ENCODE measurements at regions not wholly inside any gene's neighbourhood (a gene's known extent, or its start where the extent isn't known, plus 50 kb on each side); places are given as distances from the start of the nearest gene placed in this dataset.
"Not testable (repeated sequence)": the region's sequence is repeated elsewhere in the genome, so short reads cannot be mapped to it uniquely, and the experiment has no call there.

DNA sequence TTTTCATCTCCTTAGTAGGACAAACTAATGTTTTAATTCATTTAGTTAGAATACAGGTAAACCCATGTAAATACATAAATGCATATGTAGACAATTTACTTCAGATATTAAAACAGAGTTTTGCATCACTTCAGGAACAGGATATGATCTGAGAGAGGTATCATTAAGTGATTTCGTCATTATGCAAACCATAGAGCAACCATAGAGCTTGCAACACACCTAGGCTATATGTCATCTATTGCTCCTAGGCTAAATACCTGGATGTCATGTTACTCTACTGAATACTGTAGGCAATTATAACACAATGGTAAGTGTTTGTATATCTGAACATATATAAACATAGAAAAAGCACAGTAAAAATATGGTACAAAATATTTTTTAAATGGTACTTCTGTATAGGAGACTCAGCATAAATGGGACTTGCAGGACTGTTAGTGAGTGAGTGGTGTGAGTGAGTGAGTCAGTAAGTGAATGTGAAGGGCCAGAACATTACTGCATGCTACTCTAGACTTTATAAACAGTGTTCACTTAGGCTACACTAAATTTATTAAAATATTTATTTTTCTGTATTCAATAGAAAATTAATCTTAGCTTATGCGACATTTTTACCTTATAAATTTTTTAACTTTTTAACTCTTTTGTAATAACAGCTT, 1377.5 kb upstream of the CDH9 start:
- no peak for DNase-seq

DNA sequence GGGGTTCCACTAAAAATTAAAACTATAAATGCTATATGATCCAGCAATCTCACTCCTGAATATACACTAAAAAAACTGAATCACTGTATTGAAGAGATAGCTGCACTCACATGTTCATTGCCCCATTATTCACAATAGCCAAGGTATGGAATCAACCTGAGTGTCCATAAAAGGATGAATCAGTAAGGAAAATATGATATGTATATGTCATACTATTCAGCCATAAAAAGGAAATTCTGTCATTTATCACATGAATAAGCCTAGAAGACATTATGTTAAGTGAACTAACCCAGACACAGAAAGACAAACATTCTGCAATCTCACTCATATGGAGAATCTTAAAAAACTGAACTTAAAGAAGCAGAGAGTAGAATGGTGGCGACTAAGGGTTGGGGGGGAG, 1376.2 kb upstream of the CDH9 start:
- DNase-seq, result no peak

DNA sequence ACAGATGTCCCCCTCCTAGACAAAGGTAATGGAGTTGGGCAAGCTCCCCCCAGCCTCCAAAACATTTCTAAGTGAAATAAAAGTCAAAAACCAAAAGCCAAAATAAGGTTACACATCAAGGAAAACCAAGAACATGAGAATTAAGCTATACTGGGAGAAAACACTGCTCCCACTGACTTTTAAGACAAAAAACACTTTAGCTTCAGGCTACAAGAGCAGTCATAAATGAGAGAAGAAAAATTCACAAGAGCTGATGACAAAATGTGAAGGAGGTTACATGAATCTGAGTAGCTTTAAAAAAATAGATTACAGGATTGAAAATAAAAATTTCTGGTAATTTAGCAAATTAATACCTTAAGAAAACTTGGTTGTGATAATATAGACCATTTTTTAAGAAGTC, 1370.3 kb upstream of the CDH9 start:
- no peak for DNase-seq

DNA sequence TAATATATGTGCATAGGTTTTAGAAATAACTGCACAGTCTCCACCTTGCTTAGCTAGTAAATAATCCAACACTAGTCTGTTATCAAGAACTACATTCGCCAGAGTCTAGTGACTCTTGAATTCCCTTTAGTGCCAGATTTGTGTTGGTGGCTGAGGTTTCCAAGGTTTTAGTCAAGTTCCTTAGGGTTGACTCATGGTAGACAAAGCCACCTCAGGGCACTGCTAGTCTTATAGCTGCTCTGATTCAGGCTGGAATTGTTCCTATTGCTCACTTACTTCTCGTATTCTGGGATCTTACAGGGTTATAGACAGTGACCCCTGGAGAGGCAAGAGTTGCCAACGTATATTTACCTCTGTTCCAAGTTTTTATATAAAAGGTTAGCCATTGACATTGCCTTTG, 1369.8 kb upstream of the CDH9 start:
- no peak for DNase-seq

DNA sequence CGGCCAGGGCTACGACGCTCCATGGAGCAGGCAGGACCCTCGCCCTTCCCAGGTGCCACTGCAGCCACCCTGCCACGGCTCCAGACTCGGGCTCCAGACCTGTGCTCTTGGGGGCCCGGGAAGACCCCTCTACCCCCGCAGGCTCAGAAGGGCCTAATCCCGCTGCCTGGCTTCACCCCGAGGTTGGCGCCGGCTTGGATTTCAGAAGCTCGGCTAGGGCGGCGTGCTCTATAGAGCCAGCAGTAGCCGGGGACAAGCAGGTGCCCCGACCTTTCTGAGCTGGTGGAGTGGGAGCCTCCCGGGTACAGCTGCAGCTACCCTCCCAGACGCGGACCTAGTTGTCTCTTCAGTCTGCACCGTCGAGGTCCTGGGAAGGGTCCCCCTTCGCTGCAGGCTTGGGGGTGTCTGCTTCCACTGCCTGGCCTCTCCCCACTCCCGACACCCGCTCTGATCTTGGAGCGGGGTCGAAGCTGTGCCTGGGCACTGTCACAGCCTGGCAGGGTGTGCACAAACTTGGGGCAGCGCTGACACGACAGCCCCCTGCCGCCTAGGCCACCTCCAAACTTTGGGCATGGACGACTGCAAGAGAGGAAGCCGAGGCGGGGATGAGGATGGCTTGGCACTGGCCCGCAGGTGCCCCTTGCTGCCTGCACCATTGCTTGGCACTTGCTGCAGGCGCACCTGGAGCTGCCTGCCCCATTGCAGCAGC, 1366.1 kb upstream of the CDH9 start:
- no peak for DNase-seq

DNA sequence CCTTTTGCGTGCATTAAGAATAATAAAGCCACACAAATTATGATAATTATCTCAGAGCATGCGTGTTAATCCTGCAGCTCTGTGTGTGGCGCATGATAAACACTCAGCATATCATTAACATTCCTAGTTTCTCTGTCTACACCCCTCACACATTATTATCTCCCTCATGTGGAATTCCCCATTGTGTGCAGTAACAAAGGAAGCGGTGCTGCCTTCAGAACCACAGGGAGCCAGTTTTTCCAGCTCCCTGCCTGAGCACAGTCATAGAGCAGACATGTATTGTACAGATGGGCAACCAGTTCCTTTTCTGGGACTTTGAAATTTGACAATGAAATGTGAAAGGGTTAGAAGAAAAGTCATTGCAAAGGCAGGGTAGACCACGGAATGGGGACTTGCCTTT, 1365.5 kb upstream of the CDH9 start:
- no peak for DNase-seq

DNA sequence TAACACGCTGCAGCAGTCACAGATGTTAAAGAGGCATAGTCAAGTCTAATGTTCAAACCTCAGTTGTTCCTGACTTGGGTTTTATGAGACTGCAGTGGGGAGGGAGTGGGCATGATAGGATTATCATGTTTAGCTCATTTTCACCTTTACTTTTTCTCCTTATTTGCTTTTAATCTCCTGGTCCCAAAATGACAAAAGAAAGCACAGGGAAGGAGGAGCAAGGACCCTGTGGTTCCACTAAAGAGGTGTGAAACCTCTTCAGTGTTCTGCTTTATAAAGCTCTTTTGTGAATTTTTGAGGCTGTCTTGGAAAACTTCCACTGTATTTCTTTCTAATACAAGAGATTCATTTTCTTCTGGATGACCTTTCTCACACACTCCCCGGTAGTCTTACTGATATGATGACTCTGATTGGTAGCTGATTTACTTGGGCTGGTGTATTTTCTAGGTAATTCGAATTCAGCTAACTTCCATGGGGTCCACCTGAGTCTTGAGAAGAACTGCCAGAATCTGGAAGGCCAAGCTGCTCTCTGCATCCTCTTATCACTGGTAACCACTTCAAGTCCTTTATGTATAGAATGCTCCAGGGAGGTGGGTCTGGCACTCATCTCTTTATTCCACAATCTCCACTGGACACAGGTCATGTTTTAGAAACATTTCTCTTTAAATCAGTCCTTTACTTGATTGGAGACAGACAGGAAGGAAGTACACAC, 1364.4 kb upstream of the CDH9 start:
- no peak for DNase-seq

DNA sequence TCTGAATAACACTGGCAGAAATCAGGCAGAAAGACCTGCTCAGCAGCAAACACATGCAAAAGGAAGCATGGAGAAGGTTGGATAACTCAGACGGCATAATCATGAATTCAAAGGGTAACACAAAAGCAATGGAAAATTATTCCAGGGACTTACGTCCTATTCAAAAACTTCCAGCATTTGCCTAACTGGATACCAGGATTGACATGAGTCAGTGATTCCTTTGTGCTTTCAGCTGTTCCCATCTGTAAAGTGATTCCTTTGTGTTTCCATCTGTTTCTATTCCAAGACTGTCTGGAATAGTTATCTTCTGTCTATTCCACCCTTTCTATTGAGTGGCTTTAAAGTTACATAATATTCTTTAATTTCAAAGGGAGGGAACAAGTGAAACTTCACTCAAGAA, 1361.7 kb upstream of the CDH9 start:
- DNase-seq, result no peak

DNA sequence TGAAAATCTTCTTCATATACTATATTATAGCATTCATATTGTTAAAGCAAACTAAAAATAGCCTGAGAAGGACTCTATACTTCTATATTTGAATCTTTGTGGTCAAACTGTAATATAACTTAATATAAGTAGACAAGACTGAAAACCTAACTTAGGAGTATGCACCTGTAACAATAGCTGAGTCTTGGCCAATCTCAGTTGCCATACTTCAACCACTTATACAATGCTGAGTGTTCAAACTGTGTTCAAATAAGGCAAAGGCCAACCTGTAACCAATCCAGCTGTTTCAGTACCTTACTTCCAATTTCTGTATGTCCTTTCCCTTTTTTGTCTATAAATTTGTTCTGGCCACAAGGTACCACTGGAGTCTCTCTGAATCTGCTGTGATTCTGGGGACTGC, 1360.8 kb upstream of the CDH9 start:
- DNase-seq, result no peak

DNA sequence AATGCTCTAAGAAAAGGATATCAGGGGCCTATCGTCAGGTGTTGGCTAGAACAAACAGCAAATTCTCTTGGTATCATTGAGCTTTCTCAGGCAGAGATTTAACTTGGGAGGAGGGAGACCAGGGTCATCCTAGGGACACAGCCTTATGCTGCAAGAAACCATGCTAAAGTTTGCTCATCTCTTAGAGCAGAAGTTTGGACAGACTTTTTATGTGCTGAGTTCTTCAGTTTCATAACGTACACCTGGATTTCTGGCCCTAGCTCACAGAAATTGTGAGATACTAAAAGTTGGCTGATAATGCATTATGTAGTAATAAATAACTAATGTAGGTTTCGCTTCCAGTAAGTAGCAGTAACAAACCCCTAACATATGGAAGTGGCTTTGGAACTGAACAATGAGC, 1359.8 kb upstream of the CDH9 start:
- no peak for DNase-seq

DNA sequence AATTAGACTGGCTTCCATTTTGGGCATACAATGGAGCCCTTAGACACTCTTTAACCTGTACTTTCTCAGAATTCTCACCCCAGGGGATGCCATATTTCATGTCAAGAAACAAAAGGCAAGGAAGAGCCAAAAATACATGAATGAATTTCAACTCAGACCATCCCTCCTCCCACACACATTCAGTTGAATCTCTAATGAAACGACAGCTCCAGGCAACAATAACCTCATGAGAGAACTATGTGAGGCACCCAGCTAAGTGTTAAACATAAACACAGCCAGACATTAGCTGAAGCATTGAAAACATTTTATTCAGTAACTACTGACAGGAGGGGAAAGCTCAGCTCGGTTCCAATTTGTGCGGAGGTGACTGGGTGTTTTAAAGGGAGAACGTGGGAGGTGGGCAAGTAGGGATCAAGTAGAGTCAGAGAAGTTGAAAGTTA, 1359.1 kb upstream of the CDH9 start:
- DNase-seq, result no peak

DNA sequence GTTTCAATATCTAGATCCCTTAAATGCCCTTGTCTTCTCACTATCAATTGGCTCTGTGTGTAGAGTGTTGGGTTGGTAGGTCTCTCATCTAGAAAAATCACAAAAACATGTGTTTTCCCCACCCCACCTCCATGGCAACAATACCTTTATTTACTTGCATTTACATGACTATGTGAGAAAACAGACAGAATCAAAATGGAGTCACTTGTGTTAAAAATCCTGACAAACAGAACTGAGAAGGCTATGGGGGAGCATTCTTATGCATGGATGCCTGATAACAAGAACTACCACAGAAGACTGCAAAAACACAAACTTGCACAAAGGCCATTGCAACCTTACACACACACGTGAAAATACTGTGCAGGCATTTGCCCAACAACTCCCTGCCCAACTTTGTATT, 1352.9 kb upstream of the CDH9 start:
- DNase-seq, result no peak

DNA sequence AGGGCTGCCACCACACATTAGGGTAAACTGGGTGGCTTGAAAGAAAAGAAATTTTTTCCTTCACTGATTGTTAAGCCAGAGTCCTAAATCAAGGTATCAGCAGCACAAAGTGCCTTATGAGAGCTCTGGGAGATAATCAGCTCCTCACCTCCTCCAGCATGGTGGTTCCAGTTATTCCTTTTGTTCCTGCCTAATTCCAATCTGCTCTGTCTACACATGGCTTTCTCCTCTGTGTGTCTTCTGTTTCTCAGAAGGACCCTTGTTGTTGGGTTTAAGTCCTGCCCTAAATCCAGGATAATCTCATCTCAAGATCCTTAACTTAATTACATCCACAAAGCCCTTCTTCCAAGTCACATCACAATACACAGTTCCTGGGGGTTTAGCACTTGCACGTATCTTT, 1352.0 kb upstream of the CDH9 start:
- DNase-seq, result no peak

DNA sequence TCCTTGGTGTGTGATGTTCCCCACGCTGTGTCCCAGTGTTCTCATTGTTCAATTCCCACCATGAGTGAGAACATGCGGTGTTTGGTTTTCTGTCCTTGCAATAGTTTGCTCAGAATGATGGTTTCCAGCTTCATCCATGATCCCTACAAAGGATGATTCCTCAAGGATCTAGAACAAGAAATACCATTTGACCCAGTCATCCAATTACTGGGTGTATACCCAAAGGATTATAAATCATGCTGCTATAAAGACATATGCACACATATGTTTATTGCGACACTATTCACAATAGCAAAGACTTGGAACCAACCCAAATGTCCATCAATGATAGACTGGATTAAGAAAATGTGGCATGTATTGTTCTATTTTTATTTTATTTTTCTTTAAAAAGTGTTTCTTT, 1351.3 kb upstream of the CDH9 start:
- not testable (repeated sequence) for DNase-seq

DNA sequence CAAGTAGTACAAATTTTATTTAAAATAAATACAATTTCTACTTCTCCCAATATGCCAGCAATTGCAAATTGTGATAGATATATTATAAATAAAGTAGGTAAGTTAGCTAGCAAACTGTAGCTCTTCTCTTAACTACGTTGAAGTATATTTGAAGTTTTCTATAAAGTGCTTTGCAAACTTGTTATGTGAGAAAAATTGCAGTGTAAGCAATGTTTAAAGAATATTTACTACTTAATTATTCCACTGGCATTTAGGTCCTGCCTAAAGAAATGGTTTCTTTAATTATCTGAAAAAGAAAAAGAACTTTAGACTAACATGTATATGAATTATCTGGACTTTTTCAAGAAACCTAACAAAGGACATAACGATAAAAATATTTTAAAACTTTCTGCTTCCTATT, 1350.0 kb upstream of the CDH9 start:
- DNase-seq, result no peak

DNA sequence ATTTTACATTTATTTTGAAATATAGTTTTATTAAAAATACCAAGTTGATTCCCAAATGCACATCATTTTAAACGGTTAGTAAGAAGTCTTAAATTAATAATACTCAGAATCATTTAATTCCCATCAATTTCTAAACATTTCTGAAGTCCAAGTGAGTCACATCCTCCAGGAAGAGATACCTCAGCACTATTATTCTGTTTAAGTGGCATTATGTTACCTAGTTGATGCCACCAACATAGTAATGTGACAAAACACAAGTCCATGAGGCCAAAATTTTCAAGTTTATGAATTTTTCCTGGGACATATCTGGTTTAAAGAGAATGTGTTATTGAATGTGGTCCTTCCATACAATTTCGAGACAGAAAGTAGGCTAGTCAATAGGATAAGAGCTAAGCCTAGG, 1348.3 kb upstream of the CDH9 start:
- DNase-seq, result no peak

DNA sequence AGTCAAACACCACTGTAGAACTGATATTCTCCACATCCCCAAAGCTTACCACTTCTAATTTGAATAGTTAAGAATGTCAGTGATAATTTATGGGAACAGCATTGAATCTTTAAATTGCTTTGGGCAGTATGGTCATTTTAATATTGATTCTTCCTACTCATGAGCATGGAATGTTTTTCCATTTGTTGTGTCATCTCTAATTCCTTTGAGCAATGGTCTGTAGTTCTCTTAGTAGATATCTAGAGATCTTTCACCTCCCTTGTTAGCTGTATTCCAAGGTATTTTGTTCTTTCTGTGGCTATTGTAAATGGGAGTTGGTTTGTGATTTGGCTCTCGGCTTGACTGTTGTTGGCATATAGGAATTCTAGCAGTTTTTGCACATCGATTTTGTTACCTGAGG, 1341.8 kb upstream of the CDH9 start:
- no peak for DNase-seq

DNA sequence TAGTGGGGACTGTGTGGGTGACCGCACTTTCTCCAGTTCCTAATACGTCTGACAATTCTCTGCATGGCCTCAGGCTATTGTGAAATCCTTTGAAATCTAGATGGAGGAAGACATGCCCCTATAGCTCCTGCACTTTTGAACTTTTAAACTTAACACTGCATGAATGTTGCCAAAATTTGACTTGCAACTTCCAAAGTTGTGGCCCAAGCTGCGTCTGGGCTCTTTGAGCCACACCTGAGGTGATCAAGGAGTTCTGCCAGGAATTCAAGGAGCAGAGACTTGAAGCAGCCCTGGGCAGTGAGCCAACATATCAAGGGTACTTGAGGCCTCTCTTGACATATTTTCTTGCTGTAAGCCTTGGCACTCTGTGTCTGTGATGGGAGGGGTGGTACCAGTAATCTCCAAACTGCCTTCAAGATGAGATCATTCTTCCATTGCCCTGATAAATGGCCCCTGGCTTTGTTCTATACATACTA, 1336.1 kb upstream of the CDH9 start:
- DNase-seq, result no peak

DNA sequence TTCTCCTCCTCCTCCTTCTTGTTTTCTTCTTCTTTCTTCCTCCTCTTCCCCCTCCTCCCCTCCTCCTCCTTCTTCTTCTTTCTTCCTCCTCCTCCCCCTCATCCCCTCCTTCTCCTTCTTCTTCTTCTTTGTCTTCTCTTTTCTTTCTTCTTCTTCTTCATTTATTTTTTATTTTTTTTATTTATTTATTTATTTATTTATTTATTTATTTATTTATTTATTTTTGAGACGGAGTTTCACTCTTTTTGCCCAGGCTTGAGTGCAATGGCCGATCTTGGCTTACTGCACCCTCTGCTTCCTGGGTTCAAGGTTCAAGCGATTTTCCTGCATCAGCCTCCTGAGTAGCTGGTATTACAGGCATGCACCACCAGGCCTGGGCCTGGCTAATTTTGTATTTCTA, 1332.5 kb upstream of the CDH9 start:
- DNase-seq, result no peak

DNA sequence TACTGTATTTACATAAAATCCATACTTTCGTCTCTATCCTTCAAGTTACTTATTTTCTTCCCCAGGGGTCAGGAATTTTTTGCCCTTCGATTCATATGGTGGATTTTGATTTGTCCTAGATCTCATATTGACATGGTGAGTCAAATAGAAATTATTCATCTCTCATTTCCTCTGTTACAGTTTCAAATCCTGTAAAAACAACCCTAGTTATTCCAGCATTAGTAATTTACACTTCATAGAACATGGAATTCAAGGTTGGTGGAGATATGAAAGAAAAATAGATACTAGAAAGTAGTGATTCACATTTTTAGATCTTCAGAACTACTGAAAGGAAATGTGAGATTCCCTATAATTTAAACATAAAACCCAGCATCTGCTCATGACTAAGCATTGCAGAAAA, 1331.0 kb upstream of the CDH9 start:
- no peak for DNase-seq

DNA sequence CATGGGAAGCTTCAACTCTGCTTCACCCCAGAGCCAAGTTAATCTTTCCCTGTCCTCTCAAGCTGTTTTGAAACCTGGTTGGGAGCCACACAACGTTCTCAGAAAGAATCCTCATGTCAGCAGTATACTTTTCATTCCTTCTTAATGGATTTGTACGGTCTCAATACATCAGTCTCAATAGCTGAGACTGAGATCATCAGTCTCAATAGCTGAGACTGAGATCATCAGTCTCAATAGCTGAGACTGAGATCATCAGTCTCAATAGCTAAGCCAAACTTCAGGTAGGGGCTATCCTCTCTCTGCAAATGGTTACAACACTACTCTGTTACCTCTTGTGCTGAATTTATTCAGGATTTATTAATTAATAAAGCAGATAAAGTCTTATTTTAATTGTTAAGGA, 1317.4 kb upstream of the CDH9 start:
- DNase-seq, result no peak

DNA sequence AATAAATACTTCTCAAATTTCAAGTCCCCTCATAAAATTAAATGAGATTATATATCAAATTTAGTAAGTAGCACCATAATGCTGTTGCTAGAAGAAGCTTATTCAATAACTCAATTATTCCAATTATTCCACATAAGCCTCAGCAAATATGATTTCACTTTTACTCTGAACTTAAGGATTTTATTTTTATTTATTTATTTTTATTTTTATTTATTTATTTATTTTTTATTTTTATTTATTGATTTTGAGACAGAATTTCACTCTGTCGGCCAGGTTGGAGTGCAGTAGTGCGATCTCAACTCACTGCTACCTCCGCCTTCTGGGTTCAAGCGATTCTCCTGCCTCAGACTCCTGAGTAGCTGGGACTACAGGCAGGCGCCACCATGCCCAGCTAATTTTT, 1308.3 kb upstream of the CDH9 start:
- DNase-seq, result no peak

DNA sequence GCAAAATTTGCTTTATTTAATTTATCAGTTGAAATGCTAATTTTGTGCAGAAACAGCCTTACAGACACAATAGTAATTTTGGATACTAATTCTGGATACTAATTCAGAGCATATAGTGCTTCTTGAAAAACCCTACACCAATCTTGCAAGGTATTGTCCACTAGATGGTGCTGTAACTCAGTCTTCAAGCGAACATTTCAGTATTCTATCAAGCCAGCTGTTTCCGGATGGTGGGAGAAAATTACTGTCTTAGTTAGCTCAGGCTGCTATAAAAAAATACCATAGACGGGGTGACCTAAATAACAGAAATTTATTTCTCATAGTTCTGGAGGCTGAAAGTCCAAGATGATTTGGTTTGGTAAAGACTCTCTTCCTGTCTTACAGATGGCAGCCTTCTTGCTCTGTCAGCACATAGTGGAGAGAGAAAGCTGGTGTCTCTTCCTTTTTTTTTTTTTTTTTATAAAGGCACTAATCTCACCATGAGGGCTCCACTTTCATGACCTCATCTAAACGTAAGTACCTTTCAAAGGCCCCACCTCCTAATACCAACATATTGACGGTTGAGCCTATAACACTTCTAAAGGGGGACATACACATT, 1306.5 kb upstream of the CDH9 start:
- DNase-seq, result no peak

DNA sequence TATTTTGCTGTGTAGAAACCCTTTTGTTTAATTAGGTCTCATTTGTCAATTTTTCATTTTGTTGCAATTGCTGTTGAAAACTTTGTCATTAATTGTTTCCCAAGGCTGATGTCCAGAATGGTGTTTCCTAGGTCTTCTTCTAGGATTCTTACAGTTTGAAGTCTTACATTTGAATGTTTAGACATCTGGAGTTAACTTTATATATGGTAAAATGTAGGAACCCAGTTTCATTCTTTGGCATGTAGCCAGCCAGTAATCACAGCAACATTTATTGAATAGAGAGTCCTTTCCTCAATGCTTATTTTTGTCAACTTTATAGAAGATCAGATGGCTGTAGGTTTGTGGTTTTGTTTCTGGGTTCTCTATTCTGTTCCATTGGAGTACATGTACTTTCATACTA, 1290.8 kb upstream of the CDH9 start:
- DNase-seq, result no peak
